Brain microvascular endothelial cell (primary cell): ENCODE measurements at regions not wholly inside any gene's neighbourhood (a gene's known extent, or its start where the extent isn't known, plus 50 kb on each side); places are given as distances from the start of the nearest gene placed in this dataset.
"Not testable (repeated sequence)": the region's sequence is repeated elsewhere in the genome, so short reads cannot be mapped to it uniquely, and the experiment has no call there.

Source experiments
- DNase-seq: peaks from one replicate; pipeline ENCODE4 v3.0.0-alpha.2; 2020
- H3K27ac ChIP-seq: fragments of 250-450 bp; sonication (Bioruptor Pico); 2 replicates; pipeline ENCODE4 v1.5.1; 2020; ENCODE audit warnings: mild to moderate bottlenecking, moderate library complexity
- H3K27me3 ChIP-seq: fragments of 250-450 bp; sonication (Bioruptor Pico); replicated peaks from 2 replicates; pipeline ENCODE4 v1.5.1; 2020; ENCODE audit warnings: mild to moderate bottlenecking
- H3K36me3 ChIP-seq: fragments of 250-450 bp; sonication (Bioruptor Pico); replicated peaks from 2 replicates; pipeline ENCODE4 v1.5.1; 2020; ENCODE audit warnings: mild to moderate bottlenecking
- H3K4me3 ChIP-seq: 2 replicates; pipeline ENCODE4 v1.5.1; 2011; ENCODE audit warnings: low read depth, mild to moderate bottlenecking, control low read depth, low read length, moderate library complexity
- CTCF ChIP-seq: IDR thresholded peaks from 2 replicates; pipeline ENCODE4 v1.5.1; 2011; ENCODE audit warnings: low read depth, mild to moderate bottlenecking, moderate library complexity, low read length, control low read depth, inconsistent platforms; ENCODE audit errors: missing control alignments
- in situ Hi-C: cut with HindIII; loops from 2 replicates; pipeline ENCODE4 v1.10.0; 2017; ENCODE audit warnings: low sequenced_read_pairs, low pct_ligation_motif_present

- Histone ChIP-seq H3K36me3 (no peaks in the 10 kb centered on the region), H3K4me3 (no peak overlapping the region), H3K27ac (no peak overlapping the region), H3K27me3 (no peaks in the 10 kb centered on the region)
- TF ChIP-seq CTCF = no peak
- in situ Hi-C loops = no loop called here
- DNase-seq = no peak
Measured at GRCh38 chr12:34605510-34605887, 583.2 kb downstream of the ALG10 start.

GRCh38 chr12:34605955-34606748, 583.9 kb downstream of the ALG10 start:
- DNase-seq = no peak
- Histone ChIP-seq H3K27ac (no peak overlapping the region), H3K27me3 (no peaks in the 10 kb centered on the region), H3K36me3 (no peaks in the 10 kb centered on the region), H3K4me3 (no peak overlapping the region)
- TF ChIP-seq CTCF = no peak
- in situ Hi-C loops = no loop called here

GRCh38 chr12:34606749-34607519, 584.6 kb downstream of the ALG10 start:
- no peak overlapping the region for H3K27ac ChIP-seq
- in situ Hi-C loops = no loop called here
- H3K4me3 ChIP-seq = no peak overlapping the region
- H3K27me3 ChIP-seq = no peaks in the 10 kb centered on the region
- no peak for TF ChIP-seq CTCF
- H3K36me3 ChIP-seq = no peaks in the 10 kb centered on the region
- no peak for DNase-seq

- no peak for DNase-seq
- TF ChIP-seq CTCF = no peak
- no peak overlapping the region for H3K4me3 ChIP-seq
- H3K27ac ChIP-seq = no peak overlapping the region
- no peaks in the 10 kb centered on the region for H3K27me3 ChIP-seq
- H3K36me3 ChIP-seq = no peaks in the 10 kb centered on the region
- in situ Hi-C loops = no loop called here
Measured at GRCh38 chr12:34607520-34608195, 585.4 kb downstream of the ALG10 start.

- not testable (repeated sequence) for H3K36me3 ChIP-seq
Measured at GRCh38 chr12:34613988-34614387, 591.7 kb downstream of the ALG10 start.

GRCh38 chr12:34625116-34625515, 602.8 kb downstream of the ALG10 start:
- Histone ChIP-seq H3K4me3 (no peak overlapping the region), H3K36me3 (no peaks in the 10 kb centered on the region), H3K27me3 (no peaks in the 10 kb centered on the region), H3K27ac (no peak overlapping the region)
- DNase-seq = peak; percentile 0
- in situ Hi-C loops = no loop called here
- TF ChIP-seq CTCF = no peak

More at GRCh38 chr12:34613988-34614387, 591.7 kb downstream of the ALG10 start:
- in situ Hi-C loops, DNase-seq, H3K27me3 ChIP-seq, H3K4me3 ChIP-seq, H3K27ac ChIP-seq: not testable (repeated sequence)
